Common myeloid progenitor, CD34-positive (primary cell): ENCODE measurements at regions not wholly inside any gene's neighbourhood (a gene's known extent, or its start where the extent isn't known, plus 50 kb on each side); places are given as distances from the start of the nearest gene placed in this dataset.

Source experiments
- CTCF ChIA-PET: fragments of 350-600 bp; sonication (Branson Sonifier 250); formaldehyde crosslinking; loops from one replicate; lab custom pipeline; 2021; ENCODE audit warnings: antibody characterized with exemption; lab: Charles Lee
- POLR2A ChIA-PET: fragments of 350-600 bp; sonication (Branson Sonifier 250); formaldehyde crosslinking; loops from one replicate; lab custom pipeline; 2021; ENCODE audit warnings: antibody characterized with exemption; lab: Charles Lee
- DNase-seq, 3 donors: peaks; one replicate each; pipeline versions ENCODE4 v3.0.0 to v3.0.0-alpha.2; 2013
- H3K27ac ChIP-seq, 2 experiments: 1 replicate in 1 of 2; 2 replicates in 1 of 2; pipeline ENCODE4 v1.7.0; 2013; ENCODE audit warnings: inconsistent platforms in 2 of 2, low read length in 2 of 2, mild to moderate bottlenecking in 2 of 2, low read depth in 1 of 2, moderate library complexity in 1 of 2; ENCODE audit not compliant: severe bottlenecking in 2 of 2, insufficient read depth in 1 of 2, poor library complexity in 1 of 2
- H3K27me3 ChIP-seq, 5 experiments: replicated peaks in 2 of 5; 1 replicate in 3 of 5; 2 replicates in 2 of 5; pipeline versions ENCODE4 v1.6.1 to v1.7.0; 2013; ENCODE audit warnings: low read length in 4 of 5, mild to moderate bottlenecking in 2 of 5, moderate library complexity in 2 of 5, inconsistent platforms in 1 of 5; ENCODE audit not compliant: insufficient read depth in 5 of 5, control insufficient read depth in 4 of 5
- H3K36me3 ChIP-seq, 4 experiments: 1 replicate in 2 of 4; 2 replicates in 2 of 4; pipeline versions ENCODE4 v1.6.1 to v1.7.0; 2013; ENCODE audit warnings: low read length in 3 of 4, control low read depth in 1 of 4, mild to moderate bottlenecking in 1 of 4; ENCODE audit not compliant: control insufficient read depth in 4 of 4, insufficient read depth in 4 of 4
- H3K4me1 ChIP-seq, 4 experiments: 1 replicate in 3 of 4; 2 replicates in 1 of 4; pipeline versions ENCODE4 v1.6.1 to v1.7.1; 2013; ENCODE audit warnings: low read length in 3 of 4, mild to moderate bottlenecking in 3 of 4, control low read depth in 1 of 4, inconsistent platforms in 1 of 4, moderate library complexity in 1 of 4; ENCODE audit not compliant: control insufficient read depth in 4 of 4, insufficient read depth in 4 of 4; ENCODE audit errors: control extremely low read depth in 1 of 4
- H3K4me3 ChIP-seq, 7 experiments: 1 replicate in 4 of 7; 2 replicates in 3 of 7; pipeline versions ENCODE4 v1.5.1 to v1.7.0; 2013; ENCODE audit warnings: mild to moderate bottlenecking in 7 of 7, low read length in 6 of 7, moderate library complexity in 6 of 7, inconsistent platforms in 2 of 7, low read depth in 2 of 7, control low read depth in 1 of 7; ENCODE audit not compliant: insufficient read depth in 4 of 7, control insufficient read depth in 1 of 7; ENCODE audit errors: extremely low read depth in 1 of 7
- H3K9me3 ChIP-seq, 5 experiments: 1 replicate in 4 of 5; 2 replicates in 1 of 5; pipeline versions ENCODE4 v1.6.1 to v1.7.1; 2013; ENCODE audit warnings: low read length in 4 of 5, mild to moderate bottlenecking in 2 of 5, inconsistent platforms in 1 of 5, low read depth in 1 of 5, moderate library complexity in 1 of 5; ENCODE audit not compliant: control insufficient read depth in 4 of 5, insufficient read depth in 2 of 5; ENCODE audit errors: control extremely low read depth in 1 of 5
- WGBS: methylation state at CpG from one replicate; pipeline ENCODE4 v1.1.5; 2013; ENCODE audit not compliant: insufficient coverage; 5-methylcytosine and 5-hydroxymethylcytosine counted together

GRCh38 chr11:134521452-134522289, 109.6 kb upstream of the B3GAT1 start:
- ChIA-PET CTCF (no interaction called here), POLR2A (no interaction called here)
- H3K27ac ChIP-seq: no peak overlapping the region
- H3K36me3 ChIP-seq: no peaks in the 10 kb centered on the region
- DNase-seq: no peak
- no peaks in the 10 kb centered on the region for H3K9me3 ChIP-seq
- no peak overlapping the region for H3K4me3 ChIP-seq
- 87% methylated on average over 11 of the region's 18 CpGs for WGBS
- H3K27me3 ChIP-seq: peaks cover 0 to 8% (median 0%) of the 10 kb centered on the region in 5 experiments
- H3K4me1 ChIP-seq: no peaks in the 10 kb centered on the region

- POLR2A ChIA-PET: no interaction called here
- Histone ChIP-seq H3K36me3 (no peaks in the 10 kb centered on the region), H3K4me3 (no peak overlapping the region), H3K27me3 (peaks cover 0 to 8% (median 3%) of the 10 kb centered on the region in 5 experiments), H3K4me1 (no peaks in the 10 kb centered on the region), H3K9me3 (no peaks in the 10 kb centered on the region), H3K27ac (no peak overlapping the region)
- 96% methylated on average over 14 of the region's 14 CpGs for WGBS
- CTCF ChIA-PET: no interaction called here
- no peak for DNase-seq
These were observed 109.0 kb upstream of the B3GAT1 start for GRCh38 chr11:134521001-134521400.

GRCh38 chr11:134519788-134520187, 107.7 kb upstream of the B3GAT1 start:
- Histone ChIP-seq H3K36me3 (no peaks in the 10 kb centered on the region), H3K4me3 (no peak overlapping the region), H3K27me3 (peaks cover 0 to 15% (median 3%) of the 10 kb centered on the region in 5 experiments), H3K27ac (no peak overlapping the region), H3K4me1 (no peaks in the 10 kb centered on the region), H3K9me3 (no peaks in the 10 kb centered on the region)
- WGBS: 28% methylated on average over 5 of the region's 7 CpGs
- CTCF ChIA-PET: no interaction called here
- DNase-seq: peak in 2 of 3 donors; percentile 2 to 11
- POLR2A ChIA-PET: no interaction called here

- WGBS: 91% methylated on average over 6 of the region's 6 CpGs
- Histone ChIP-seq H3K9me3 (no peaks in the 10 kb centered on the region), H3K36me3 (no peaks in the 10 kb centered on the region), H3K27ac (no peak overlapping the region), H3K27me3 (peaks cover 0 to 19% (median 3%) of the 10 kb centered on the region in 5 experiments), H3K4me3 (no peak overlapping the region), H3K4me1 (no peaks in the 10 kb centered on the region)
- ChIA-PET POLR2A (no interaction called here), CTCF (no interaction called here)
- no peak for DNase-seq
These were observed 107.3 kb upstream of the B3GAT1 start for GRCh38 chr11:134519390-134519750.

- Histone ChIP-seq H3K4me3 (no peak overlapping the region), H3K27ac (no peak overlapping the region), H3K36me3 (no peaks in the 10 kb centered on the region), H3K27me3 (peaks cover 0 to 23% (median 5%) of the 10 kb centered on the region in 5 experiments), H3K4me1 (no peaks in the 10 kb centered on the region), H3K9me3 (no peaks in the 10 kb centered on the region)
- ChIA-PET CTCF (interaction anchor here (1.2 kb wide), 1 partner anchor 108 kb away, joined by 3 read pairs; no protein-coding TSS in a partner anchor), POLR2A (no interaction called here)
- 95% methylated on average over 19 of the region's 20 CpGs for WGBS
- DNase-seq: no peak
These were observed 106.8 kb upstream of the B3GAT1 start for GRCh38 chr11:134518616-134519389.

GRCh38 chr11:134517621-134518293, 105.7 kb upstream of the B3GAT1 start:
- POLR2A ChIA-PET: no interaction called here
- WGBS: 85% methylated on average over 13 of the region's 14 CpGs
- Histone ChIP-seq H3K27me3 (peaks cover 0 to 32% (median 6%) of the 10 kb centered on the region in 5 experiments), H3K4me3 (no peak overlapping the region), H3K27ac (no peak overlapping the region), H3K36me3 (no peaks in the 10 kb centered on the region), H3K4me1 (no peaks in the 10 kb centered on the region), H3K9me3 (no peaks in the 10 kb centered on the region)
- CTCF ChIA-PET: interaction anchor here (1.2 kb wide), 1 partner anchor 106 kb away, joined by 3 read pairs; no protein-coding TSS in a partner anchor
- no peak for DNase-seq
